Large intestine (tissue), 3 donors: ENCODE measurements at regions not wholly inside any gene's neighbourhood (a gene's known extent, or its start where the extent isn't known, plus 50 kb on each side); places are given as distances from the start of the nearest gene placed in this dataset.

Source experiments
- DNase-seq, 2 donors: peaks; one replicate each; pipeline versions ENCODE4 v3.0.0 to v3.0.0-alpha.2; 2013
- H3K27ac ChIP-seq: one replicate; pipeline ENCODE4 v1.5.1; 2013; ENCODE audit warnings: low read length
- H3K27me3 ChIP-seq: 2 replicates; pipeline ENCODE4 v1.6.1; 2013; ENCODE audit warnings: low read length; ENCODE audit not compliant: control insufficient read depth, insufficient read depth
- H3K36me3 ChIP-seq: 2 replicates; pipeline ENCODE4 v1.6.1; 2013; ENCODE audit warnings: low read length; ENCODE audit not compliant: control insufficient read depth, insufficient read depth
- H3K4me1 ChIP-seq: one replicate; pipeline ENCODE4 v1.6.1; 2013; ENCODE audit warnings: low read length; ENCODE audit not compliant: control insufficient read depth, insufficient read depth
- H3K4me3 ChIP-seq: one replicate; pipeline ENCODE4 v1.5.1; 2013; ENCODE audit warnings: low read length
- H3K9me3 ChIP-seq: one replicate; pipeline ENCODE4 v1.6.1; 2013; ENCODE audit warnings: mild to moderate bottlenecking, low read depth, low read length, moderate library complexity; ENCODE audit not compliant: control insufficient read depth
- WGBS: methylation state at CpG from one replicate; pipeline ENCODE4 v1.1.5; 2013; ENCODE audit warnings: low lambda C conversion rate; ENCODE audit not compliant: insufficient coverage; 5-methylcytosine and 5-hydroxymethylcytosine counted together

DNA sequence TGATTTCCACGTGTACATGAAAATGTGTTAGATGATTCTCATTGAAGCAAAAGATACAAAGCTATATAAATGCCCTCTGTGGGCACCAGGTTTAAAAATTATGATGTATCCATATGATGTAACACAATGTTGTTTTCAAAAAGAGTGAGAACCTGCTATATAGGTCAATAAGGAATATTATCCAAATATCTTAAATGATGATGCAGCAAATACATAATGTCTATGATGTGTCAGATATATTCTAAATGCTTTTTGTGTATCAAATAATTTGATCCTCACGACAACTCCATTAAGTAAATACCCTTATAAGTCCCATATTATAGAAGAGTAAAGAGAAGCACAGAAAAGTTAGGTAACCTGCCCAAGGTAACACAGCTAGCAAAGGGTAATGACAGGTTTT is 393.0 kb upstream of the DCN start:
- WGBS = 90% methylated on average over 2 of the region's 2 CpGs
- no peaks in the 10 kb centered on the region for H3K9me3 ChIP-seq
- H3K27me3 ChIP-seq = no peaks in the 10 kb centered on the region
- H3K4me1 ChIP-seq = no peaks in the 10 kb centered on the region
- H3K27ac ChIP-seq = no peak overlapping the region
- H3K4me3 ChIP-seq = no peak overlapping the region
- no peaks in the 10 kb centered on the region for H3K36me3 ChIP-seq
- no peak for DNase-seq

DNA sequence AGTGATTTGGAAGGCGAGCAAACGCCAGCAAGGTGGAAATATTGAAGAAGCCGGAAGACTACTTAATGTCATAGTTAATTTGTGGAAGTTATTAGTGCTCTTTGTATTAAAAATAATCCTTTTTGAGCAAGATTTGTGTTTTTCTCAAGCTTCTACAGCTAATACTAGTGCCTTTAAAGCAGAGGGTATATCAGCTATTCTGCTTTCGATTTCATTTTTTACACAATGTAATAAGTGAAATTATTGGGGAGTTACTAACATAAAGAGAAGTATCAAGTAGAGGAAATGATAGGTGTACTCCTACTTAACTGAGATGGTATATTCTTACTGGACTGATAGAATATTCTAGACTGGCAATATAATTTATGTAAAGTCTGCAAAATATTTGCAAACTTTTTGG is 392.4 kb upstream of the DCN start:
- H3K36me3 ChIP-seq = no peaks in the 10 kb centered on the region
- WGBS = 94% methylated on average over 3 of the region's 4 CpGs
- DNase-seq = no peak
- H3K9me3 ChIP-seq = no peaks in the 10 kb centered on the region
- no peak overlapping the region for H3K4me3 ChIP-seq
- H3K4me1 ChIP-seq = no peaks in the 10 kb centered on the region
- H3K27ac ChIP-seq = no peak overlapping the region
- H3K27me3 ChIP-seq = no peaks in the 10 kb centered on the region

DNA sequence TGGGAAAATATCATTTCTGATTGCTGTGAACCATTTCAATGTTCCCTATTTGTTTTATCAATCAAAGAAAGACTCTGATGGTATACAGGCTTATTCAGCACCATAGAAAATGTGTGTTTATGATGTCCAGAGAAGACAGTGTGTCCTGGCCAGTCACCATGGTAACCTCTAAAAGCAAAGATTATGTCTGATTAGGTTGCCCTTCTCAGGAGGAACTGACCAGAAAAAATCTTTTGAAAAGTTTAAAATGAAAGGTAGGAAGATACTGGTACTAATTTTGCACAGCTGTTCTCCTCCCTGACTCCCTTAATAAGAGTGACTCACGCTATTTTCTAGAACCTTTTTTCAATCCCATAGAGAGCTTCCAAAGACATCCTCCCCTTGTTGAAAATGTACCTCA is 391.8 kb upstream of the DCN start:
- no peaks in the 10 kb centered on the region for H3K36me3 ChIP-seq
- H3K4me1 ChIP-seq = no peaks in the 10 kb centered on the region
- no peaks in the 10 kb centered on the region for H3K9me3 ChIP-seq
- no peaks in the 10 kb centered on the region for H3K27me3 ChIP-seq
- no peak overlapping the region for H3K27ac ChIP-seq
- no CpG with 5 or more reads among the region's 1 CpG for WGBS
- DNase-seq = no peak
- H3K4me3 ChIP-seq = no peak overlapping the region

DNA sequence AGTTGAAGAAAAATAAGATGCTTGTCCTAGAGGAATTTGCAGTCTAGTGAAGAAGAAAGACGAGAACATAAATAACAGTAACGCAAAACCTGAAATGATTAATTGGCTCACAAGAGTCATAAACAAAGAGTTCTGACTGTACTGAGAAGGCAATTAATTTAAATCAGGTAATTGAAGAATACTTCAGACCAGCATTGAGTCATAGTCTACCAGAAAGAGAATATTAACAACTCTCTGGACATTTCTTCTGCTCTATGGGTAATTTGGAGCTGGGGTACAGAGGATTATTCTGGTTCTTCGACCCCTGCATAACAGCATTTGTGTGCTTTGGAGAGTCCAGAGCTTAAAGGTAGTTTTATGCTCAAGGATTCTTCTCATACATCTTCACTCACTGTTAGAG is 390.3 kb upstream of the DCN start:
- no peaks in the 10 kb centered on the region for H3K36me3 ChIP-seq
- 92% methylated on average over 2 of the region's 3 CpGs for WGBS

DNA sequence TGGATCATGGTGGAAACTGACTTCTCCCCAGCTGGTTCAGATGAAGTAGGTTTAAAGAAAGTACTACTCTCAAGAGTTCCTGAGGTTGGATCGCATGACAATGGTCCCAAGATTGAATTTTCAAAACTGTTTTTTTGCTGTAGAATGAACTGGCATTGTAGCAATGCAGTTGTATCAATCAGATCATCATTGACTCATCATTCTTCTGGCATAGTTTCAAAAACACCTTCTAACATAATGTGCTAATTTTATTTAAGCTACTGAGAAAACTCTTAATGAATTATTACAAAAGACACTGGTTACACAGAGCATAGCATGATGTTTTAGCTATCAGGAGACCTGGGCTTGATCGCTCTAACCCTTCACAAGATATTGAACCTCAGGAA is 384.5 kb upstream of the DCN start:
- no peak overlapping the region for H3K27ac ChIP-seq
- no peak overlapping the region for H3K4me3 ChIP-seq
- no peaks in the 10 kb centered on the region for H3K9me3 ChIP-seq
- no CpG with 5 or more reads among the region's 2 CpGs for WGBS
- H3K4me1 ChIP-seq = no peaks in the 10 kb centered on the region
- H3K36me3 ChIP-seq = no peaks in the 10 kb centered on the region
- no peak for DNase-seq
- no peaks in the 10 kb centered on the region for H3K27me3 ChIP-seq

More for the DNA sequence above, 390.3 kb upstream of the DCN start:
- no peak overlapping the region for H3K27ac ChIP-seq
- H3K4me3 ChIP-seq = no peak overlapping the region
- no peaks in the 10 kb centered on the region for H3K9me3 ChIP-seq
- H3K27me3 ChIP-seq = no peaks in the 10 kb centered on the region
- DNase-seq = no peak
- H3K4me1 ChIP-seq = no peaks in the 10 kb centered on the region

DNA sequence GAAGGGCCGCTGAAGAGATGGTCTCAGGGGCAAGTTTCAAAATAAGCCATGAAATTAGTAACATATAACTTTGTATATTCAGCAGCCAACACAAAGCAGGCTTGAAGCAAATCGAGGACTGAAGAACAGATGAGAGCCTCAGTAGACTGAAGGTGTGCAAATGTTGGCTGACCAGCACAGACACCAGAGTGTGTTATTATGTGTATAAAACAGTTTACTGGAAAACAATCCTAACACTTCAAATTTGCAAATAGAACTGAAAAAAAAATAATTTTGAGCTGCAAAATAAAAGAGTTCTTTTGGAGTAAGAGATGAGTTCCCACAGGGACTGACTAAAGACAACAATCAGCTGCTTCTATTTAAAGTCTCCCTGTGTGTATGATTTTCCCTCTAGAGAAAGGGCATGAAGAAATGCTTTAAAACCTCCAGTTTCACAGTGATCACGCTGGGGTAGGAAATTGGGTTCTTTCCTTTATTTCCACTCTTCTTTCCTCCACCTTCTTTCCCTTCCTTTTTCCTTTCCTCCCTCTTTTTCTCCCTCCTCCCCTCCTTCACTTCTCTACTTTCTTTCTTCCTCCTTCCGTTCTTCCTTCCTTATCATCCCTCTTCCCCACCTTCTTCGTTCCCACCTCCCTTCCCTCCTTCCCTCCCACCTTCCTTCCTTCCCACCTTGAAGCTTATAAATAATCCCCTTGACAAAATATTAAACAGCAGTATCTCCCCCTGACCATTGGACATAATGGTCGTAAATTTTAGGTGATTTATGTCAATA is 383.9 kb upstream of the DCN start:
- DNase-seq = no peak
- no peak overlapping the region for H3K4me3 ChIP-seq
- WGBS = 81% methylated on average over 3 of the region's 6 CpGs
- H3K9me3 ChIP-seq = no peaks in the 10 kb centered on the region
- no peak overlapping the region for H3K27ac ChIP-seq
- no peaks in the 10 kb centered on the region for H3K36me3 ChIP-seq
- H3K27me3 ChIP-seq = no peaks in the 10 kb centered on the region
- H3K4me1 ChIP-seq = no peaks in the 10 kb centered on the region

DNA sequence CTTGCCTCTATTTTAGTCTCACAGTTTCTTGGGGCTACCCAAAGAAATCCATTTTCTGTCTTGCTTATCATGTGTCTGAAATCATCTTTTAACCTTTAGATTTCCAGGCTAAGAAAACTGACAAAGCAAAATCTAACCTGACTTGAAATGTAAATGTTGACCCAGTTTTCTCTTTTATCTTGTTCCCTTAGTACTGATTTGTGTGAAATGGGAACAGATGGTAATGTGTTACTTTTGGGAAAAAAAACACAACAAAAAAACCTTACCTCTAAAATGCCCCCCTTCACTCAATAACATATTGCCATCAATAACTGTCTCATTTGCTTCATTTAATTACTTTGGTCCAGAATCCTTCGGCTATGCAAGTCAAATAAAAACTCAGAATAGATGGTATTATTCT is 383.2 kb upstream of the DCN start:
- DNase-seq = no peak
- no peaks in the 10 kb centered on the region for H3K4me1 ChIP-seq
- H3K9me3 ChIP-seq = no peaks in the 10 kb centered on the region
- no peaks in the 10 kb centered on the region for H3K36me3 ChIP-seq
- no peak overlapping the region for H3K27ac ChIP-seq
- 75% methylated on average over 1 of the region's 1 CpG for WGBS
- H3K27me3 ChIP-seq = no peaks in the 10 kb centered on the region
- no peak overlapping the region for H3K4me3 ChIP-seq

DNA sequence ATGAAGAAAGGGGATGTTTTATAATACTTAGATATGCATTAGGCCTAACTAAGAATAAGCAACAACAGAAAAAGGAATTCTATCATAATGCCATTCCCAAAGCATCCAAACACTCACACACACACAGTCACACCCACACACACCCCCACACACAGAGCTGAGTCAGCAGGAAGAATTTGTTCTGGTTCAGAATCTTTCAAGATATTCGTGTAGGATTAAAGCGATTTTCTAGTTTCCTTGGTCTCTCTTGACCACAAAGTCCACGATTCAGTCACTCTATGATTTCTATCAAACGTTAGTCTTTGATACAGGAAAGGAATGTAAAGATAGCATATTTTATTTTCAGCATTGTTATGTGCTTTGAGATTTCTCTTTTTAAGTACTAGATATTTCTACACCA is 382.6 kb upstream of the DCN start:
- WGBS = 50% methylated on average over 2 of the region's 4 CpGs
- DNase-seq = no peak
- Histone ChIP-seq H3K4me1 (no peaks in the 10 kb centered on the region), H3K9me3 (no peaks in the 10 kb centered on the region), H3K36me3 (no peaks in the 10 kb centered on the region), H3K4me3 (no peak overlapping the region), H3K27ac (no peak overlapping the region), H3K27me3 (no peaks in the 10 kb centered on the region)

DNA sequence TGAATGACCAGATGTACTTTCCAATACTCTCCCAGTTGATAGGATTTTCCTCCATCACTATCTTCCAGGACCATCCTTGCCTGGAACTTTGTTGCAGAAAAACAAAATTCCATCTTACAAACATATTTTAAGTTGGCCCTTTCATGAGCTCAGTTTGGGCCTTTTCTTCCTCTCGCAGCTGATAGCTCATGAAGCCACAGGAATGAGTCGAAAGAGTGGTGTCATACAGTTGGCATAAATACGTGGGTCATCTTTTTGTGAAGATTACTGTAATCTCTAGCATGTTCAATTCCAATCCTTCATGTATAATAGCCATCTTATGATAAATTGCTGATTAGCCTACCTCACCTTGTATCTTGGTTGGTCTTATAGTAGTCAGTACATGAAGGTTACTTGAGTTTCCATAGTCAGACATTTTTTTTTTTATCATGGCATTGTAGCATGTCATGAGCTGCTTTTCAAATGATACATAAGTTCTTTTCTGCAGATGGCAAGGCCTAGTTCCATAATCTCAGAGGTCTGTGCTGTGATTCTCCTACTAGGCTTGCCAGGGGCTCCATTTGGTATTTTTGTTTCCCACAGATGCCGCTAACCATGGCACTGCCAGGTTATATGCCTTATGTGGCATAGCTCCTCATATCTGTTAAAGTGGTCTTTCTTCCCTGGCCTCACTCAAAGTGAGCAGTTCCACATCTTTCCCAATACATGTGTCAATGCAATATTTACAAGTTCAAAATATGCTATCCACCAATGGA is 380.6 kb upstream of the DCN start:
- Histone ChIP-seq H3K4me3 (no peak overlapping the region), H3K36me3 (no peaks in the 10 kb centered on the region), H3K9me3 (no peaks in the 10 kb centered on the region), H3K4me1 (no peaks in the 10 kb centered on the region), H3K27me3 (no peaks in the 10 kb centered on the region), H3K27ac (no peak overlapping the region)
- WGBS = 100% methylated on average over 2 of the region's 4 CpGs
- DNase-seq = no peak

DNA sequence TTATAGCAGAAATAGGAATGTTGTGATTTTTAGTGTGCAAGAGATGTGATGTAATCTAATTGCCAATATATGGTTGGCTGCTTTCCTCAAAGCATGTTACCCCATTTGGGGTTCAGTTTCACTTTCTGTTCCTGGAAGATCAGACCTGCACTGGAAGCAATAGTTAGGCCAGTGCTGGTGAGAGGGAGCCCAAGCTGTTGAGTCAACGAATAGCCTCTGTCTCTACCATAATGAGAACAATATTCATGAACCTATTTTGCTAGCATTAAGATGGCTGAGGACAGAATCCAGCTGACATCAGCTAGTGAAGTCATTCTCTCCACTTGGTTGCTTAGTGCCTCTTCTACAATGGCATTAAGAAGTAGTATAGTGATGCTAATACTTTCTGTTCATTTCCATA is 379.9 kb upstream of the DCN start:
- Histone ChIP-seq H3K9me3 (no peaks in the 10 kb centered on the region), H3K36me3 (no peaks in the 10 kb centered on the region), H3K4me3 (no peak overlapping the region), H3K27me3 (no peaks in the 10 kb centered on the region), H3K4me1 (no peaks in the 10 kb centered on the region), H3K27ac (no peak overlapping the region)
- no CpG with 5 or more reads among the region's 1 CpG for WGBS
- DNase-seq = peak in 1 of 2 donors; percentile 29

DNA sequence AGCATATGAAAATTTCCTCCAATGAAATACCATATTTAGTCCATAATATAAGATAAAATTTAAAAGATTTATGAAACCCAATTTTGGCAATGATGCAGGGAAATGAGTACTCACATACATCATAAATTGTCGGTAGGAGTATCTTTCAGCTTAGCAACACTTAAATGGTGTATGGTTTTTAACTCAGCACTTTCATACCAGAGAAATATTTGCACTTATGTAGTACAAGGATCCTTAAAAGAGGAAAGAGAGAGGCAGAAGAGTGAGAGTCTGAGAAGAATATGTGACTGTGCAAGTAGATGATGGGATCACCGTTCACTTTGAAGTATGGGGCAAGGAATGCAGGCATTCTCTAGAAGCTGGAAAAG is 379.3 kb upstream of the DCN start:
- no peaks in the 10 kb centered on the region for H3K9me3 ChIP-seq
- no peaks in the 10 kb centered on the region for H3K27me3 ChIP-seq
- H3K36me3 ChIP-seq = no peaks in the 10 kb centered on the region
- no peak for DNase-seq
- no peaks in the 10 kb centered on the region for H3K4me1 ChIP-seq
- no peak overlapping the region for H3K4me3 ChIP-seq
- H3K27ac ChIP-seq = no peak overlapping the region
- WGBS = 92% methylated on average over 2 of the region's 2 CpGs
